Esophagus (tissue), 2 donors: ENCODE measurements at regions not wholly inside any gene's neighbourhood (a gene's known extent, or its start where the extent isn't known, plus 50 kb on each side); places are given as distances from the start of the nearest gene placed in this dataset.
"Not testable (repeated sequence)": the region's sequence is repeated elsewhere in the genome, so short reads cannot be mapped to it uniquely, and the experiment has no call there.

Source experiments
- H3K27ac ChIP-seq, 2 donors: one replicate each; pipeline ENCODE4 v1.5.1; 2013; ENCODE audit warnings: low read depth in 2 of 2, mild to moderate bottlenecking in 2 of 2, inconsistent platforms in 1 of 2, low read length in 1 of 2, moderate library complexity in 1 of 2
- H3K27me3 ChIP-seq, 2 donors: one replicate each; pipeline ENCODE4 v1.6.1; 2013; ENCODE audit warnings: low read length in 2 of 2, control low read depth in 1 of 2, mild to moderate bottlenecking in 1 of 2; ENCODE audit not compliant: insufficient read depth in 2 of 2, control insufficient read depth in 1 of 2
- H3K36me3 ChIP-seq, 2 donors: one replicate each; pipeline ENCODE4 v1.6.1; 2013; ENCODE audit warnings: low read length in 1 of 2; ENCODE audit not compliant: control insufficient read depth in 2 of 2, insufficient read depth in 2 of 2
- H3K4me1 ChIP-seq, 2 donors: one replicate each; pipeline ENCODE4 v1.6.1; 2013; ENCODE audit warnings: low read length in 1 of 2; ENCODE audit not compliant: control insufficient read depth in 2 of 2, insufficient read depth in 2 of 2
- H3K4me3 ChIP-seq, 2 donors: one replicate each; pipeline ENCODE4 v1.5.1; 2013; ENCODE audit warnings: low read length in 2 of 2, mild to moderate bottlenecking in 2 of 2, low read depth in 1 of 2, moderate library complexity in 1 of 2
- H3K9me3 ChIP-seq, 2 donors: one replicate each; pipeline ENCODE4 v1.6.1; 2013; ENCODE audit warnings: mild to moderate bottlenecking in 2 of 2, low read depth in 1 of 2, low read length in 1 of 2, moderate library complexity in 1 of 2; ENCODE audit not compliant: control insufficient read depth in 2 of 2, insufficient read depth in 1 of 2
- WGBS, 2 donors: extraction: QIAGEN DNeasy Blood & Tissue Kit; methylation state at CpG; one replicate each; pipeline ENCODE4 v1.1.7; 2013; 5-methylcytosine and 5-hydroxymethylcytosine counted together
- donor health status: healthy with polysubstance abuse.
- donor health status: Bipolar disorder and iron deficiency.

DNA sequence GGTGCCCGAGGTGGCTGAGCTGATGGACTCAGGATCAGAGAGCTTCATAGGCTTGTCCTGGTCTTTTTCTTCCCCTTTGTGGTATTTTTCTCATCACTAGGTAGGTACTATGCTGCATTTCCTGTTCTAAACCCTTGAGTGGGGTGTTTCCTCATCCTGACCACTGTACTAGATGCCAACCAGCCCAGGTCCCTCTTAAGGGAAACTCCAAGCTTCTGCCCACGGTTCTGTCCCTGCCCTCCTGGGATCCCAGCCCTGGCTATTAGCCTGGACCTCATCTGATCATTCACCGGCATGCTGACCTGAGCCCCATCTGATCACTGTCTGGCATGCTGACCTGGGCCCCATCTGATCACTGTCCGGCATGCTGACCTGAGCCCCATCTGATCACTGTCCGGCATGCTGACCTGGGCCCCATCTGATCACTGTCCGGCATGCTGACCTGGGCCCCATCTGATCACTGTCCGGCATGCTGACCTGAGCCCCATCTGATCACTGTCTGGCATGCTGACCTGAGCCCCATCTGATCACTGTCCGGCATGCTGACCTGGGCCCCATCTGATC is 207.6 kb downstream of the NDUFA10 start:
- H3K27me3 ChIP-seq, H3K27ac ChIP-seq, H3K4me1 ChIP-seq, H3K36me3 ChIP-seq, H3K4me3 ChIP-seq, H3K9me3 ChIP-seq: not testable (repeated sequence)
- WGBS, 2 donors = 76 to 77% methylated on average over 8 of the region's 8 CpGs

DNA sequence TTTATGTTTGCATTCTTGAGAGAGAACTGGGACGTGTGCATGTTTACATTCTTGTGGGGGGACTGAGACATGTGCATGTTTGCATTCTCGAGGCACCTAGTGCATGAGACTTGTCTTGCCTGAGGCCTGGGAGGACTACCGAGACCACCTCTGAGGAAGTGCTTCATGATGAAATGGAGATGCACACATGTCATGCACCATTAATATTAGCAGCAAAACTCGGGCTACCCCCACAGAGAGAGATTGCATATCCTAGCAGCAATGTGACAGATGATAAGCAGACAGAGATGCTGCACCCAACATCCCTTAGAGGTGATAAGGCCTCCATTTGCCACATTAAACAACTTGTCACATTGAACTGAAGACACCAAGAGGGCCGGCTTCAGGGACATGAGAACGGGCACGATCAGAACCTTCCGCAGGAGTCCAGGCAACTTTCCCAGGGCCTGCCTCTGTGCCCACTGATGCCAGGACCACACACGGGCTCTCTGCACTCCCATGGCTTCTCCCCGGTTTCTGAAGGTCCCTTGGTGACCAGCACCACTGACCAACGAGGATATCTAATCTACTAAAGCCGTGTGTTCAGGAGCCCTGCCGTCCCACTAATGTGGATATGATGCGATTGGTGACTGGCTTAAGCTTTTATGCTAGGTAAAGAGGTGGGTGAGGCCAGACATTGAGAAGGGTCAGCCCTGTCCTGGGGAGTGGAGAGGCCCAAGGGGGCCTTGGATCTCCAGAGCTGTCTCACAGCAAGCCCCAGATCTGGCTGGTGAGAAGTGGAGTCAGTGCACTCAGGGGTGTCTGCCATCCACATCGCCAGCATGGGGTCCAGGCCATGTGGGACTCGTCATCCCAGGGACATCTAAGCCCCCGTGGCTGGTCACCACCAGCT is 208.3 kb downstream of the NDUFA10 start:
- no peak overlapping the region for H3K4me3 ChIP-seq
- H3K36me3 ChIP-seq = no peaks in the 10 kb centered on the region
- WGBS, 2 donors = 78% methylated on average over 17 of the region's 17 CpGs
- peaks cover 0 to 6% of the 10 kb centered on the region in 2 donors for H3K4me1 ChIP-seq
- H3K27ac ChIP-seq = no peak overlapping the region
- H3K27me3 ChIP-seq = no peaks in the 10 kb centered on the region
- no peaks in the 10 kb centered on the region for H3K9me3 ChIP-seq

DNA sequence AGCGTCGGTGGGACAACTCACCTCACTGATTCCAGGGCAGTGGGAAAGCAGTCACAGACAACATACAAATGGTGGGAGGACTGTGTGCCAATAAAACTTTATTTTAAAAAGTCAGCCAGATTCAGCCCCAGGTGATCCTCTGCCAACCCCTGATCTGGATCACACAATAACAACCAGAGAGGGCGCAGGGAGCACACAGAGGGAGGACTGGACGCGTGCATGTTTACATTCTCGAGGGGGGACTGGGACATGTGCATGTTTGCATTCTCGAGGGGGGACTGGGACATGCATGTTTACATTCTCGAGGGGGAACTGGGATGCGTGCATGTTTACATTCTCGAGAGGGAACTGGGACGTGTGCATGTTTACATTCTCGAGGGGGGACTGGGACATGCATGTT is 209.5 kb downstream of the NDUFA10 start:
- Histone ChIP-seq H3K27ac (no peak overlapping the region), H3K36me3 (no peaks in the 10 kb centered on the region), H3K4me1 (peaks cover 0 to 6% of the 10 kb centered on the region in 2 donors), H3K4me3 (no peak overlapping the region), H3K9me3 (no peaks in the 10 kb centered on the region), H3K27me3 (no peaks in the 10 kb centered on the region)
- WGBS, 2 donors = 37 to 51% methylated on average over 12 of the region's 12 CpGs

DNA sequence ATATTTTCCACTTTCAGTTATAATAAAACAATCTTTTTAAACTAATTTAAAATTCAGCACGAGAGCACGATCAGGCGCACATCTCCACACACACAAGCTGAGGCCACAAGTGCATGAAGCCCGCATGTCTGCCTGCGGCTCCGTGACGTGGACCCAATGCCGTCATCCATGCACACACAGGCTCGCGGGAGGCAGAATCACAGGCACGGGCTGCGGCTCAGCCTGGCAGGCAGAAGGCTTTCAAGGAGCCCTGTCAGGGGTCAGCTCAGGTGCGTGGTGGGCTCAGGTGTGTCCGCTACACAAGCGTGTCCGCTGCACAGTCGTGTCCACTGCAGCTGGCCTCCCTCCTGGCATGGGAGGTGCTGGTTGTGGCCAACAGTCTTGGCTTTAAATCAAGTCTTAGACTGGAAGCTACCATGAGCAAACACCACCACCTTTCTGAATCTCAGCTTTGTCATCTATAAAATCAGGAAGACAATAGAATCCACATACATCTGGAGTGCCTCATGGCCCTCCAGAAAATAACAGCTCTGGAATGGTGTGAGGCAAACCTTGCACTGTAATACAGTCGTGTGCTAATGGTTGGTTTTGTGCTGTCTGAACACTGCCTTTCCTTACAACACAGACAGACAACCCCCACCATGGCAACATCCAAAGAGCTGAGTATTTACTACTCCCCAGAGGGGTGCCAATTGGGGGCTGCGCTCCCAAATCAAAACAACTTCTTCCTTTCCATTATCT is 210.1 kb downstream of the NDUFA10 start:
- Histone ChIP-seq H3K36me3 (no peaks in the 10 kb centered on the region), H3K4me3 (no peak overlapping the region), H3K4me1 (peaks cover 0 to 6% of the 10 kb centered on the region in 2 donors), H3K27ac (peak overlapping the region; percentile 62 to 70), H3K27me3 (no peaks in the 10 kb centered on the region), H3K9me3 (peaks cover 0 to 2% of the 10 kb centered on the region in 2 donors)
- 41 to 42% methylated on average over 19 of the region's 19 CpGs for WGBS, 2 donors

DNA sequence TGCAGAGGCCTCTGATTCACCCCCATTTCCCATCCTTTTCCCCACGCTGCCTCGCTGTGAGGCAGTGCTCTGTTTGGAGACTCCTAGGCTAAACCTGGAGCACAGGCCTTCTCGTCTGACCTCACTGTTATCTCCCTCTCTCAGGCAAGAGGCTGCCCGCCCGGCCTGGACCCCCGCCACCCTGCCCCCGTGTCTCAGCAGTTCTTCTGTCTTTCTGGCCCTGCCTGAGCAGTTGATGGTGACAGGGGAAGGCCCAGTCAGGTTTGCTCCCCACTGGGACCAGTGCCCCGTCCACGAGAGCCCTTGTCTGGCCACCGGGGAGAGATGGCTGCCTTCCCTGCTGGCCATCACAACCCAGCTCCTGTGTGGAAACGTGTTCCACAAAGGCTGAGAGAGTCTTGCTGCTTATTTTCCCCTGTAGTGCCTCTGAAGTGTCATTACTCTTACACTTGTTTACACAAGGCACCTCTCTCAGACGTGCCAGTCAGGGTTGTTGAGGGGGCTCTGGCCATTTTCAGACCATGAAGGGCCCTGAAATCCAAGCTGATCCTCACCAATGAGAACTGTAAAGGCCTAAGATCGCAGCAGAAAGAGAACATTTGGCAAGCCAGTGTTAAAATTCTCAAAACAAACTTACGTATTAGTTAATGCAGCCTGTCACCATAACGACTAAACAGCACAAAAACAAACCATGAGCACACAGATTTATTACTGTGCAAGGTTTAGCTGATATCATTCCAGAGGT is 210.9 kb downstream of the NDUFA10 start:
- WGBS, 2 donors = 46 to 47% methylated on average over 15 of the region's 15 CpGs
- peaks cover 0 to 2% of the 10 kb centered on the region in 2 donors for H3K9me3 ChIP-seq

DNA sequence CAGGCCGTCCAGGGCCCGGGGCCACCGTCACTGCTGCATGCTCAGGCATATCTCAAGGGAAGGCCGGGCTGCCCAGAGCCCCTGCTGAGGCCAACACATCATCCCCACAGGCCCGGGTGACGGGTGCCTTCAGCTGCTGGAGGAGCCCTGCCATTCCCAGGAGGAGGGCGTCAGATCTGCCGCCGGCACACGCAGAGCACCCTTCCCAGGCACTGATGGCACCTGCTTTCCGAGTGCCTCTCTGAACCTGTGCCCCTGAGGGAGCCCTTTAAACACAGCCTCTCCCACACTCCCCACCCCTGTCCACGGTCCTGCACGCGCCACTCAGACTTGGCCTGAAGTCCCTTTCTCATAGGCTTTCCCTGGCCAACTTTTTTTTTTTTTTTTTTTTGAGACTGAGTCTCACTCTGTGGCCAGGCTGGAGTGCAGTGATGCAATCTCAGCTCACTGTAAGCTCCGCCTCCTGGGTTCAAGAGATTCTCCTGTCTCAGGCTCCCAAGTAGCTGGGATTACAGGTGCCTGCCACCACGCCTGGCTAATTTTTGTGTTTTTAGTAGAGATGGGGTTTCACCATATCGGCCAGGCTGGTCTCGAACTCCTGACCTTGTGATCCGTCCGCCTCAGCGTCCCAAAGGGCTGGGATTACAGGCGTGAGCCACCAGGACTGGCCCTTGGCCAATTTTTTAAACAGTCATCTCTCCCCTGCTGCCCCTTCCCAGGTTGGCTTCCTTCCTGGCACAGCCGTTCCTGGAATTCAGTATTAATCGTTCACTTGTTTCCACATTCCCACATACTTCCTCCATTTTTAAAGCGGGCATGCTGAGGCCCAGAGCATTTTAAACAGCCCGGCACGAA is 211.7 kb downstream of the NDUFA10 start:
- peaks cover 0 to 6% of the 10 kb centered on the region in 2 donors for H3K4me1 ChIP-seq
- H3K4me3 ChIP-seq = no peak overlapping the region
- H3K27me3 ChIP-seq = no peaks in the 10 kb centered on the region
- WGBS, 2 donors = 73 to 84% methylated on average over 26 to 27 of the region's 27 CpGs
- H3K36me3 ChIP-seq = no peaks in the 10 kb centered on the region
- peak overlapping the region; percentile 78 to 82 for H3K27ac ChIP-seq
- H3K9me3 ChIP-seq = peaks cover 0 to 2% of the 10 kb centered on the region in 2 donors

More for the DNA sequence above, 210.9 kb downstream of the NDUFA10 start:
- no peaks in the 10 kb centered on the region for H3K36me3 ChIP-seq
- H3K4me3 ChIP-seq = no peak overlapping the region
- peak overlapping the region; percentile 78 to 82 for H3K27ac ChIP-seq
- H3K4me1 ChIP-seq = peaks cover 0 to 6% of the 10 kb centered on the region in 2 donors
- H3K27me3 ChIP-seq = no peaks in the 10 kb centered on the region

DNA sequence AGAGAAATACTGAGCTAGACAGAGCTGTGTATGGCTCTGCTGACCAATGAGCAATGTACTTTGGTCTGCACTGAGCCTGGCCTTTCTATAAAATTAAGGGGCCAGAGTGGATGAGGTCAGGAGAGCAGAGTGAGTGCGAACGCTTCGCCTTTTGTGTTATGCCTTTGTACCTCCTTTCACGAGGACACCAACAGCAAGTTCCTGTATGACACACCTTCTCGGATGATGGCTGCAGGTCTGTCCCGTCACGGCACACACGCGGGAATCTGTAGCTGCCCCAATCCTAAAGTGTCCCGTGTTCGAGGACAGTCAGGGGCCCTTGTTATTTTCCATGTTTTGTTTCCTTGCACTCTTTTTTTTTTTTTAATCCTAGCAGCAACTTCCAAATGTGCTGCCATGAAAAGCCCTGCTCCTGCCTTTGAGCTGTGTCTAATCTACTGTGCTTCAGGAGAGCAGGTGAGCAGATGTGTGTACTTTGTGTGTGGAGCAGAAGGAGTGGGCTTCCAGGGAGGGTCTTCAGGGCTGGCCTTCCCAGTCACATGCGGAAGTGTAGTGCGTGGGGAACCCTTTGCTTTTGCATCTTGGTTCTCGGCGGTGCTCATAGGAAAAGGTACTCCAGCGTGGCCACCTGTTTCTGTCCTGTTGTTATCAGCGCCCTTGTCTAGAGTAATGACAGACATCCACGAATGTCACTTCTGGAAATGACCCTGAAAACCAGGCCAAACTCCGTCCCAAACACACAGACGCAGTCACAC is 213.2 kb downstream of the NDUFA10 start:
- Histone ChIP-seq H3K27me3 (no peaks in the 10 kb centered on the region), H3K4me1 (peaks cover 0 to 6% of the 10 kb centered on the region in 2 donors), H3K9me3 (peaks cover 0 to 2% of the 10 kb centered on the region in 2 donors), H3K4me3 (no peak overlapping the region), H3K27ac (no peak overlapping the region), H3K36me3 (no peaks in the 10 kb centered on the region)
- 92 to 94% methylated on average over 20 of the region's 20 CpGs for WGBS, 2 donors

DNA sequence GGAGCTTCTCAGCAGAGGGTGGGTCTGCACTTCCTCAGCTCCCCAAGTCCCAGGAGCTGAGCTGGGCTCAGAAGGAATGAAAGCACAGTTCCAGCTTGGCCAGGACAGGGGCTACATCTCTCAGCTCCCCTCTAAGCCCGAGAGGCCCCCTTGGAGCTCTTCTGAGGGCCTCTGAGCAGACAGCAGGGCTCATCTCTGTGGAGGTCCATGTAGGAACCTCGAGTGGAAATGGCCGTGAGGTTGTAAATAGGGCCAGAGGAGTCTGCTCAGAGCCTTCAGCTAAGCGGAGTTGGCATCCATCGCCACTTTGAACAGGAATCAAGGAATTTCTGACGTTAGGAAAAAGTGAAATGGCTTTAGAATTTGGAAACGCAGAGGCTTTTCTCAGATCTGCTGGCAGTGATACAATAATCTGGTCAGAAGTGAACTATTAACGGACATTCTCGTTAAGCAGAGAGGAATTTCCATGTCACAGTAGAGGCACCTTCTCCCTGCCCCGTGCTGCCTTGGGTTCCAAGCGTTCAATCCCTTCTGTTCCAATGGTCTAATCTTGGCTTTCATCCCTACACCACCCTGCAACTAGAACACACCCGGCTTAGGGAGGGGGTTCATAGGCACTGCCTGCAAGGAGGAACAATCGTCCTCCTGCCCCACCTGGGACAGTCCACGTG is 213.9 kb downstream of the NDUFA10 start:
- 52 to 58% methylated on average over 14 of the region's 14 CpGs for WGBS, 2 donors
- Histone ChIP-seq H3K4me3 (no peak overlapping the region), H3K27me3 (no peaks in the 10 kb centered on the region), H3K9me3 (peaks cover 0 to 2% of the 10 kb centered on the region in 2 donors), H3K27ac (peak overlapping the region in 1 of 2 donors; percentile 29), H3K36me3 (no peaks in the 10 kb centered on the region), H3K4me1 (peaks cover 0 to 6% of the 10 kb centered on the region in 2 donors)
